Nephron (organoid): ENCODE measurements at regions not wholly inside any gene's neighbourhood (a gene's known extent, or its start where the extent isn't known, plus 50 kb on each side); places are given as distances from the start of the nearest gene placed in this dataset.

Source experiments
- H3K27ac Mint-ChIP-seq, 3 experiments: 2 replicates each; pipeline ENCODE4 v1.8.0; 2020; ENCODE audit warnings: mixed read lengths in 3 of 3, mild to moderate bottlenecking in 2 of 3, moderate library complexity in 1 of 3
- H3K27me3 Mint-ChIP-seq: 2 replicates; pipeline ENCODE4 v1.8.0; 2021; ENCODE audit warnings: low read depth, mild to moderate bottlenecking, moderate library complexity, mixed read lengths
- H3K36me3 Mint-ChIP-seq: 2 replicates; pipeline ENCODE4 v1.8.0; 2020; ENCODE audit warnings: low read depth, mixed read lengths
- H3K4me1 Mint-ChIP-seq: 2 replicates; pipeline ENCODE4 v1.8.0; 2020; ENCODE audit warnings: mixed read lengths
- H3K4me3 Mint-ChIP-seq, 3 experiments: 2 replicates each; pipeline ENCODE4 v1.8.0; 2020; ENCODE audit warnings: mild to moderate bottlenecking in 3 of 3, mixed read lengths in 3 of 3, moderate library complexity in 2 of 3
- H3K9me3 Mint-ChIP-seq: 2 replicates; pipeline ENCODE4 v1.8.0; 2020; ENCODE audit warnings: mixed read lengths
- TF ChIP-seq, protein P1 (sequence below), 3 experiments: fragments of 200-600 bp; sonication (generic); IDR thresholded peaks; one replicate each; pipeline ENCODE4 v1.5.0; 2021; ENCODE audit warnings: antibody characterized with exemption in 3 of 3; ENCODE audit not compliant: unreplicated experiment in 3 of 3

DNA sequence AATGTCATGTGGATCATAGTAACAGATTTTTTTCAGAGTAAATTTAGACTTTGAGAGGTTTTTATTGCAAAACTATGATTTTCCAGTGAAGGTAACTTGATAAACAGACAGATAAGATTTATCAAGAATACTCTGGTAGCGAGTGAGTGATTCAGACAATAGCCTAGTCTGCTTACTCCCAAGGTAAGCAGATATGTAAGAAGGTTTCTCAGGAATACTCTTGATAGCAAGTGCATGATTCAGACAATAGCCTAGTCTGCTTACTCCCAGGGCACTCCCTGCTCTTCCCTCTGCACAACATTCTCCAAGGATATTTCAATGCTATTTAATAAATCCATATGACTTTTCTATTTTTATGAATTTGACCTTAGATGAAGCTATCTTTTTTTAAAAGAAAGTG, 1881.5 kb downstream of the EFNA5 start:
- Mint-ChIP-seq H3K4me1 (no peaks in the 10 kb centered on the region), H3K27me3 (no peaks in the 10 kb centered on the region), H3K9me3 (no peaks in the 10 kb centered on the region), H3K4me3 (no peak overlapping the region), H3K27ac (no peak overlapping the region), H3K36me3 (no peaks in the 10 kb centered on the region)
- TF ChIP-seq, protein P1, sequence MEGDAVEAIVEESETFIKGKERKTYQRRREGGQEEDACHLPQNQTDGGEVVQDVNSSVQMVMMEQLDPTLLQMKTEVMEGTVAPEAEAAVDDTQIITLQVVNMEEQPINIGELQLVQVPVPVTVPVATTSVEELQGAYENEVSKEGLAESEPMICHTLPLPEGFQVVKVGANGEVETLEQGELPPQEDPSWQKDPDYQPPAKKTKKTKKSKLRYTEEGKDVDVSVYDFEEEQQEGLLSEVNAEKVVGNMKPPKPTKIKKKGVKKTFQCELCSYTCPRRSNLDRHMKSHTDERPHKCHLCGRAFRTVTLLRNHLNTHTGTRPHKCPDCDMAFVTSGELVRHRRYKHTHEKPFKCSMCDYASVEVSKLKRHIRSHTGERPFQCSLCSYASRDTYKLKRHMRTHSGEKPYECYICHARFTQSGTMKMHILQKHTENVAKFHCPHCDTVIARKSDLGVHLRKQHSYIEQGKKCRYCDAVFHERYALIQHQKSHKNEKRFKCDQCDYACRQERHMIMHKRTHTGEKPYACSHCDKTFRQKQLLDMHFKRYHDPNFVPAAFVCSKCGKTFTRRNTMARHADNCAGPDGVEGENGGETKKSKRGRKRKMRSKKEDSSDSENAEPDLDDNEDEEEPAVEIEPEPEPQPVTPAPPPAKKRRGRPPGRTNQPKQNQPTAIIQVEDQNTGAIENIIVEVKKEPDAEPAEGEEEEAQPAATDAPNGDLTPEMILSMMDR (IDR thresholded peaks at IDR 0.05; ENCODE audit: unreplicated experiment in 3 of 3) = no peak

DNA sequence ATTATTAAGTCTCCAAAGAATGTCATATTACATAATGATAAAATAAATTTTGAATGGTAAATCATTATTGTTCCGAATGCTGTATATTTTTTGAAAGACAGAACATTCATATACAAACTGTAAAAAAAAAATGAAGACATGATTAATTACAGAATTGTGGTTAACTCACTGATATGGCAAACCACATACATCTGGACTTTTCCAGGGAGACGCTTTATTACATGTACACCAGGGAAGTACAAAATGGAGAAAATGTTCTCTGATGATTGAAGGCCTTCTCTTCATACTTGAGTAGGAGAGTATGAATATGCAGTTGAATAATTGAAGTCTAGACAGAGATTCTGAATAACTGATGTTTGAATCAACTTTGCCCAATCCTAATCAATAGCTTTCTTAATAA, 1886.9 kb downstream of the EFNA5 start:
- TF ChIP-seq, protein P1 (IDR thresholded peaks at IDR 0.05; ENCODE audit: unreplicated experiment in 3 of 3) = no peak
- no peaks in the 10 kb centered on the region for H3K27me3 Mint-ChIP-seq
- no peak overlapping the region for H3K27ac Mint-ChIP-seq
- H3K9me3 Mint-ChIP-seq = no peaks in the 10 kb centered on the region
- H3K4me3 Mint-ChIP-seq = no peak overlapping the region
- no peaks in the 10 kb centered on the region for H3K36me3 Mint-ChIP-seq
- no peaks in the 10 kb centered on the region for H3K4me1 Mint-ChIP-seq

- Mint-ChIP-seq H3K36me3 (no peaks in the 10 kb centered on the region), H3K4me1 (no peaks in the 10 kb centered on the region), H3K27me3 (no peaks in the 10 kb centered on the region), H3K4me3 (no peak overlapping the region), H3K9me3 (no peaks in the 10 kb centered on the region), H3K27ac (no peak overlapping the region)
- TF ChIP-seq, protein P1 (IDR thresholded peaks at IDR 0.05; ENCODE audit: unreplicated experiment in 3 of 3) = no peak
These were observed 1888.2 kb downstream of the EFNA5 start for GRCh38 chr5:105782501-105782900.

DNA sequence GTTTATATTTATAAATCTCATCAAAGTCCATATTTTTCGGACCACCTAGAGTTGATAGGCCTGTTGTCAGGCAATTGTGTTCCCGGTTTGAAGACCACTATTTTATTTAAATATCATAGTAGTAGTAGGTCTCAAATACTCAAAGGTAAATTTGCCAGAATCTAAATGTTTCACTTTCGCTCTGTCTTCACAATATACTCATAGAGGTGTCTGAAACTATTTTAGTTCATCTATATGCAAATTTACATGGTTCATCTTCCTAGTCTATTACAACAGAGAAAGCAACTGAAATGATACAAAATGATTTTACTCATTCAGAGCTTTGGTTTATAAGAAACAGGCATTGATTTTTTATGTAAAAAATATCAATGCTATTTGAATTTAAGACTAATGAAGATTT, 1897.5 kb downstream of the EFNA5 start:
- TF ChIP-seq, protein P1 (IDR thresholded peaks at IDR 0.05; ENCODE audit: unreplicated experiment in 3 of 3) = no peak
- Mint-ChIP-seq H3K4me3 (no peak overlapping the region), H3K4me1 (no peaks in the 10 kb centered on the region), H3K9me3 (no peaks in the 10 kb centered on the region), H3K27ac (no peak overlapping the region), H3K27me3 (no peaks in the 10 kb centered on the region), H3K36me3 (no peaks in the 10 kb centered on the region)

DNA sequence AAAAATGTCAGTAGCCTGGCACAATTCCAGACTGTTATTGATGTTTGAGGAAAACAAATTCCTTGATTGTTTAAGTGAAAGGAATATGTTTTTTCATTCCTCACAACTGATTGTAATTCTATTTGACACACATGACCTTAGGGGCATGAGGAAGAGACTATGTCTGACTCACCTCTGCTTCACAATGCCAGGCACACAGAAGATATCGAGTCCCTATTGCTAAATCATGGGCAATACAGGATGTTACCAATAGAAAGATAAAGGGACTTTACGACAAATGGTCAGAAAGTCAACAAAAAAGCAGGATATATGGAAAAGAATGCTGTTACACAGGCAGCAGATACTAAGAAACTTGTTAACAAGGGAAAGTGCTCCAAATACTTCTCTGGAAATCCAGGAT, 1903.5 kb downstream of the EFNA5 start:
- Mint-ChIP-seq H3K4me3 (no peak overlapping the region), H3K9me3 (peaks cover 14% of the 10 kb centered on the region), H3K27ac (no peak overlapping the region), H3K27me3 (no peaks in the 10 kb centered on the region), H3K36me3 (peaks cover 5% of the 10 kb centered on the region), H3K4me1 (no peaks in the 10 kb centered on the region)
- TF ChIP-seq, protein P1 (IDR thresholded peaks at IDR 0.05; ENCODE audit: unreplicated experiment in 3 of 3) = no peak

DNA sequence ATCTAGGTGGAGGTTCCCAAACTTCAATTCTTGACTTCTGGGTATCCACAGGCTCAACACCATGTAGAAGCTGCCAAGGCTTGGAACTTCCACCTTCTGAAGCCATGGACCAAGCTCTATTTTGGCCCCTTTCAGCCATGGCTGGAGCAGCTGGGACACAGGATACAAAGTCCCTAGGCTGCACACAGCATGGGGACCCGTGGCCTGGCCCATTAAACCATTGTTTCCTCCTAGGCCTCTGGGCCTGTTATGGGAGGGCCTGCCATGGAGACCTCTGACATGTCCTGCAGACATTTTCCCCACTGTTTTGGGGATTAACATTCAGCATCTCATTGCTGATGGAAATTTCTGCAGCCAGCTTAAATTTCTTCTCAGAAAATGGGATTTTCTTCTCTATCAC, 1908.0 kb downstream of the EFNA5 start:
- Mint-ChIP-seq H3K9me3 (peaks cover 41% of the 10 kb centered on the region), H3K36me3 (peaks cover 13% of the 10 kb centered on the region), H3K27me3 (no peaks in the 10 kb centered on the region), H3K4me1 (no peaks in the 10 kb centered on the region), H3K4me3 (no peak overlapping the region), H3K27ac (no peak overlapping the region)
- TF ChIP-seq, protein P1 (IDR thresholded peaks at IDR 0.05; ENCODE audit: unreplicated experiment in 3 of 3) = no peak
